GM18868 (cell line): ENCODE measurements at regions not wholly inside any gene's neighbourhood (a gene's known extent, or its start where the extent isn't known, plus 50 kb on each side); places are given as distances from the start of the nearest gene placed in this dataset.

Experiments
- ATAC-seq: cut with Tn5 transposase; IDR thresholded peaks from one replicate; pipeline ENCODE4 v1.9.1; 2021; ENCODE audit warnings: mild to moderate bottlenecking, moderate library complexity; ENCODE audit not compliant: unreplicated experiment

DNA sequence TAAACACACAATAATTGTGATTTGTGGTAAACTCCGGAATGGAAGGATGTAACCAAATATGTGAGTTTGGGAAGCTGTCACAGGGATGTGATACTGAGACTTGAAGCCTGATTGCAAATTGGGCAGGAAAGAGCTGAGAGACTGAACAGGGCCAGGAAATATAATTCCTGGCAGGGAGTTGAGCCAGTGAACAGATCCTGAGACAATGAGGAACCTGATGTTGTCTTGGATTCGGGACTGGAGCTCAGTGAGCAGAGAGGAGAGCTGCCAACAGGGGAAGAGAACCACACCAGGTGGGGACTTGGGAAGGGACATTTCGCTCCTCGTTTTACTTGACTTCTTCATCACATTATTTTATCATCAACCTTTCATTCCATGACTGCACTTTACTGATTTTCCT lies 386.0 kb downstream of the TLL1 start:
- ATAC-seq: no peak

- ATAC-seq: no peak
These were observed 401.2 kb downstream of the TLL1 start for GRCh38 chr4:166274136-166274761.

DNA sequence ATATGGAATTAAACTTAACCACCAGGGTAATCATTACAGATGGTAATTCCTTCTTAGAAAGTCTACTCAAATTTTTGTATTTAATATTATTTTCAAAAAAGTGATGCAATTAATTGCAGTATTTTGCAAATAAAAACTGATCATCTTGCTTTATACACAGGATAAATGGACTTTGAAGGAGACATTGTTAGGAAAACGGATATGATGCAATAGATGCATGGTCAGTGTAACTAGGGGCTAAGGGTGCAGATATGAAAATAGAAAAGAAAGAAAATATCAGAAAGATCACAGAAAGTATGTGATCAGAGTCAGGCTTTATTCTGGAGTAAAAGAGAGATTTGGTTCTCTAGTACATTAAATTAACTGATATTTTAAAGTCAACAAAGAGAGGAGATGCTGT lies 401.7 kb downstream of the TLL1 start:
- ATAC-seq: no peak

DNA sequence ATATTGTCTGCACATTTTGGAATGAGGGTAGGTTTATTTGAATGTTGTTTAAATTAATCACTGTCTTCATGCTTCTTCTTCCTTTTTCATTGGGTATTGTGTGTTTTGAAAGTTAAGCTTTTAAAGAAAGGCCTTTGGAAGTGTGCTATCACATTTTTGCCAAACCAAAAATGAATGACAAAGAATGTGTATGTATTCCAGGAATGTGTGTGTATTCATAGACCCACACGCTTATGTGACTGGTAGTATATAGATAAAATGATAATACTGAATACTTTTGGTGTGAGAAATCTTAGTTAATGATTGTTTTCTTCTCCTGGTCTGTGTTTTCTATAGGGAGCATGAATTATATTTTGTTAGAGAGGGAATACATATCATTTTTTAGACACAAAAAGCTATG lies 404.4 kb downstream of the TLL1 start:
- ATAC-seq: no peak

- ATAC-seq: no peak
These were observed 404.8 kb downstream of the TLL1 start for GRCh38 chr4:166277853-166278252.

DNA sequence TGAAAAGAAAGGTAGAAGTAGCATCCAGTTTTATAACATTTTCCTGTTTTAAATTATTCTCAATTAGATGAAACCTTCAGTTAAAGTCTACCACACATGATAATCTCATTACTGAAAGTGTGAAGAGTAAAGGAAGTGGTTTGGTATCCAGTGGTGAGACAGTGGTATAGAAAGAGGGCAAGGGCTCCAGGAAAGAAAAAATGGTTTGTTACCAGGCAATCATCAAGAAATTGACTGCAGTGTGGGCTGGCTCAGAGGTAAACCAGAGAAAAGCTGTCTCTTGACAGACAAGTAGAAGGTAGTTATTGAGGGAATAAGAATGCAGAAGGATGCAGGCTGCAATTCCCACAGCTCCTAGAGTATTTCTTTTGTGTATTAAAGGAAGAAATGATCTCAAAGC lies 406.2 kb downstream of the TLL1 start:
- ATAC-seq: no peak

DNA sequence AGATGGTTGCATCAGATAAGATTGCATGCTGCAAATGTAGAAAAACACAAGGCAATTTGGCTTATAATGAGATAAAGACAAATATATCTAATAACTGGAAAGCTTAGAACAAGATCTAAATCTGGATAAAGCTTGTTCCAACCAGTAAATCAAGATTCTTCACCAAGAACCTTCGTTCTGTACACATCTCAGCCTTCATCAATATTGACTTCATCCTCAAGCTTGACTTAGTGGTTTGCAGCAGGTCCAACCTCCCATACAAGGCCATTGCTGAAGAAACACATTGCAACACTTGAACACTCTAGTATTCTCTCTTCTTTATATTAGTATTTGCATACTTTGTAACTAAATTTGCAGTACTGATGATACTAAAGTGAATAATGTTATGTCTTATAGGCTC lies 407.6 kb downstream of the TLL1 start:
- no peak for ATAC-seq

GRCh38 chr4:166282081-166282770 lies 409.2 kb downstream of the TLL1 start:
- ATAC-seq: no peak

DNA sequence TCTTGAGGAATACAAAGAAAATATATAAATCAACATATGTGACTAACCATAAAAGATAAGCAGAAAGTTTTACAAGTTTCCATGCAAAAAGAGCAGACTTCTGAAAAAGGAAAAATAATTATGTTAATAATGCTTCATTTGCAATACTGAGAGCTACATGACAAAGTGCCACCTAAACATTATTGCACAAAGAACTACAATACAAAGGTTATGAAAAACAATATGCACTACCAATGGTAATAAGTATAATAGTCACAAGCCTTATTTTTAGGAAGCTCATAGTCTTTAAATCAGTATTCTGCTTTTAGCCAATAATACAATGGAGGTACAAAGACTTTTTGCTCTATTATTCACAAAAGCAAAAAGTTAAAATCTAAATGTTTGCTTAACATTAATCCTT lies 411.2 kb downstream of the TLL1 start:
- no peak for ATAC-seq

- ATAC-seq: no peak
These were observed 417.4 kb downstream of the TLL1 start for GRCh38 chr4:166290426-166290825.

- no peak for ATAC-seq
These were observed 420.5 kb downstream of the TLL1 start for GRCh38 chr4:166293556-166293955.

DNA sequence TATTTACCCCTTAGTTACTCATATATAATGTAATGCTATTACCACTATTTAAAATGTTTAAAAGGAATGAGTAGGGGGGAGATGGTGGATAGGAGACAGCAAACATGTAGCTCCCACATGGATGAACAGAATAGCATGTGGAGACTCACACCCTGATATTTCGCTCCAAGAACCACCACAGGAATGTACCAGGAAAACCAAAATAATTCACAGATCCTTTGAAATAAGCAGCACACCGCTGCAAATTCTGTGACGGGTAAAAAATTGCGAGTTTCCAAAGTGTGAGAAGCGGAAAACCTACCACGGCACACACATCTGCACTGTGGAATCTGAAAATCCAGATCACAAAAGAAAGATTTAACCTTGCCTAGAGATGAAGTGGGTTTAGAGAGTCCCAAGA lies 428.2 kb downstream of the TLL1 start:
- no peak for ATAC-seq

GRCh38 chr4:166308647-166309046 lies 435.6 kb downstream of the TLL1 start:
- no peak for ATAC-seq

GRCh38 chr4:166309286-166309685 lies 436.2 kb downstream of the TLL1 start:
- no peak for ATAC-seq

GRCh38 chr4:166311169-166311568 lies 438.1 kb downstream of the TLL1 start:
- no peak for ATAC-seq

DNA sequence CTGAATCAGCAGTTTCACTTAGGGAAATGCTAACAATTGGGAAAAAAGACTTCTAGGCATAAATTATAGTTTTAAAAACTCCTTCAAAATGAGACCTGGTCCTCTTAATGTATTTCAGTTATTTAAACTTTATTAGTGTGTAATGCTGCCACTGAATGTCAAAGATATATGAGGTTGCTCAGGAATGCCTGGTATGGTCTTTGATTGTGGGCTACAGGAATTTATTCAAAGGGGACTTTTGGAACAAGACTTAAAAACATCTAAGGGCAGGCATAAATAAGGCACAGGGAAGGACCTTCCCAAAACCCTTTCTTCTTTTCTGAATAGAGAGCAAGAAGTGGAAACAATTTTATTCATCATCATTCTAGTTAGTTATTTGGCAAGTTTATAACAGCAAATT lies 439.1 kb downstream of the TLL1 start:
- no peak for ATAC-seq

DNA sequence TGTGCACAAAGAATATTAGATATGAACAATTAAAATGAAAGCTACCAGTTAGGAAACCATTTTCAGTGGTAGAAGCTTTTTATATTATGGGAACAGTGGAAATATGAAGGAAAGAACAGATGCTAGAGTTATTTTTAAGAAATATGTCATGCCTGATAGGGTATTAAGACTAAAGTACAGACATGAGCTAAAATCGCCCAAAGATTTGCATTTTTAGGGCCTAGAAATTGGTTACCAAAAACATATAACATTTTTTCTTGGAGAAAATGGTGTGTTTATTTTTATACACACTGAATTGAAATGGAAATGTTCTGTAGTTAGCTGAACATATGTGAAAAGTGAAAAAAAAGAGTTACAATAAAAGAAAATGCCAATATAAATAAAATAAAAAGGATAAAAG lies 441.9 kb downstream of the TLL1 start:
- no peak for ATAC-seq

DNA sequence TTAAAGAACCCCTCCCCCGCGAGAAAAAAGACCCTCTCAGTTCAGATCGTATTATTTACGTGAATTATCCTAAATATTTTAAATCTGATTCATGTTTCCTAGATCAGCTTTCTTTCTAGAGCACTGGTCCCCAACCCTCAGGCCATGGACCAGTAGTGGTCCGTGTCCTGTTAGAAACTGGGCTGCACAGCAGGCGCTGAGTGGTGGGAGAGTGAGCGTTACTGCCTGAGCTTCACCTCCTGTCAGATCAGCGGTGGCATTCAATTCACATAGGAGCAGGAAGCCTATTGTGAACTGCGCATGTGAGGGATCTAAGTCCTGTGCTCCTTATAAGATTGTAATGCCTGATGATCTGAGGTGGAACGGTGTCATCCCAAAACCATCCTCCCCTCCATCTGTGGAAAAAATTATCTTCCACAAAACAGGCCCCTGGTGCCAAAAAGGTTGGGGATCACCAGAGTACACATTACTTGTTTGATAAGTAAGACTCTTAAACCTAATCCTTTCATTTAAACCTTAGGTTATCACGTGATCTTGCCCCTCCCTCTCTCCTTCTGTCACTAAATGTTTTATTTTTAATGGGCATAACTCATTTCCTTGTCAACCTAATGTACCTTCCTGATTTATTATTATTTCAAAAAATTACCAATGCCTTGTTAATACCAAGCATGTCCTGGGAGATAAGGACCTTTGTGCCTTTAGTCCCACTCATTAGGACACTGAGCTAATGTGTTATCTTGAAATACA lies 442.9 kb downstream of the TLL1 start:
- no peak for ATAC-seq

- no peak for ATAC-seq
These were observed 445.9 kb downstream of the TLL1 start for GRCh38 chr4:166318810-166319525.

DNA sequence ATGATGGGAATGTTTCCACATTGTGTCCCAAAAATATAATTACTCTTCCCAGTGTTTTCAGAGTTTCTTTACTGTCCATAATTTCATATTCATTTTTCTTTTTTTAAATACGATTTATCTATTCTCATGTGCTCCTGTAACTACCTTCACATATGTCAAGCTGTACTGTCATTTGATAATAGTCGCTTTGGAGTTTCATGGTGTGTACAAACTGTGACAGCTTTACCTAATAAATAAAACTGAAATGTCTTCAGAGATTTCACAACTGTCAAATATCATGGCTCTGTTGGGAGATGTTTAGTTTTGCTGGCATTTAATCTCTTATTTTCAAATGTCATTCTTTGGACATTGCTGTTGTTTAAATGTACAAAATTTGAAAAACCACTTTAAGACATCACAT lies 450.2 kb downstream of the TLL1 start:
- ATAC-seq: no peak

GRCh38 chr4:166324321-166324720 lies 451.3 kb downstream of the TLL1 start:
- peak; percentile 68 for ATAC-seq
